ENCODE measurements at regions not wholly inside any gene's neighbourhood (a gene's known extent, or its start where the extent isn't known, plus 50 kb on each side); places are given as distances from the start of the nearest gene placed in this dataset.

DNA sequence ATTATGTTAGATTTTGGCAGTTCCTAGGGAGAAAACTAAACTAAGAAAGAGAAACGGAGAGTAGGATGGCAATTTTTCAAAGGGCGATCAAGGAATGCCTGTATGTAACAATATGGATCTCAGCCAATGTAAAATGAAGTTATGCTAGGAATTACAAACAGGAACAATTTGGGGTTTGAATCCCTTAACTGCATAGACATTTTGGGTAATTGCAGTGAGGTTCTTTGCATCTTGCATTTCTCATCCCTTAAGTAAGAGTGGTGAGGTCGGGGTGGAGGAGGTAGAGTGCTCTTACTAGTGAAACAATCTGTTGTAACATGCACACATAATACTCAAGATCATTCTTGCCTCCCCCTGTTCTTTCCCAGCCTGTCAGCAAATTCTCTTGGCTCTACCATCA, 137.6 kb downstream of the NPR3 start (continued):
- TF ChIP-seq, protein P1, sequence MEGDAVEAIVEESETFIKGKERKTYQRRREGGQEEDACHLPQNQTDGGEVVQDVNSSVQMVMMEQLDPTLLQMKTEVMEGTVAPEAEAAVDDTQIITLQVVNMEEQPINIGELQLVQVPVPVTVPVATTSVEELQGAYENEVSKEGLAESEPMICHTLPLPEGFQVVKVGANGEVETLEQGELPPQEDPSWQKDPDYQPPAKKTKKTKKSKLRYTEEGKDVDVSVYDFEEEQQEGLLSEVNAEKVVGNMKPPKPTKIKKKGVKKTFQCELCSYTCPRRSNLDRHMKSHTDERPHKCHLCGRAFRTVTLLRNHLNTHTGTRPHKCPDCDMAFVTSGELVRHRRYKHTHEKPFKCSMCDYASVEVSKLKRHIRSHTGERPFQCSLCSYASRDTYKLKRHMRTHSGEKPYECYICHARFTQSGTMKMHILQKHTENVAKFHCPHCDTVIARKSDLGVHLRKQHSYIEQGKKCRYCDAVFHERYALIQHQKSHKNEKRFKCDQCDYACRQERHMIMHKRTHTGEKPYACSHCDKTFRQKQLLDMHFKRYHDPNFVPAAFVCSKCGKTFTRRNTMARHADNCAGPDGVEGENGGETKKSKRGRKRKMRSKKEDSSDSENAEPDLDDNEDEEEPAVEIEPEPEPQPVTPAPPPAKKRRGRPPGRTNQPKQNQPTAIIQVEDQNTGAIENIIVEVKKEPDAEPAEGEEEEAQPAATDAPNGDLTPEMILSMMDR (IDR thresholded peaks at IDR 0.05; ENCODE audit: low read depth, low read length, missing input control): no peak
- TF ChIP-seq YY1 (IDR thresholded peaks at IDR 0.05): no peak

DNA sequence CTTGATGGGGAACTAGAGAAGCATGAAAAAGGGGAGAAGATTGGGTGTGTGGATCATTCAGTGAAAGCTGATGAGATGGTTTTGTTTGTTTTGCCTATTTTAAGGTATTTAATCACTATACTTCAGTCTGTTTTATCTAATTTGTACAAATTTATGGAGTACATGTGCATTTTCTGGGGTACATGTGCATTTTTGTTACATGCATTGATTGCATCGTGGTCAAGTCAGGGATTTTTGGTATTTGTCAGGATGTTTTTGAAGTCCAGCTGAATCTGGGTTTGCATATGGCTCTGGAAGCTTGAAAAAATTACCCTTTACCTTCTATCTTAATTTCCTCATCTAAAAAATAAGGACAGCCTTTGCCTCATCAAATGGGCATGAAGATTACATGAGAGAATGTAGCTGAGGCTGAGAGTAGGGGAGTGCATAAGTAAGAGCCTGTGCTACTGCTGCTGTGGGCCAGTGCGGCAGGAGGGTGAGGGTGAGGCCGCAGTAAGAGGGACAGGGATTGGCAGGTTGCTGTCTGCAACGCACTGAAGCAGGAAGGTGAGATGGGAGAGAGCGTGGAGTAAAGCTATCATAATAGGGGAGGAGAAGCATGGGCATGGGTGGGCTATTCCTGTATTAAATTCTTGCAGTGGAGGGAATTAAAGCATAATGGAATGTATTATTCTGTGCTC, 139.8 kb downstream of the NPR3 start:
- 91% methylated on average over 5 of the region's 5 CpGs for WGBS
- no peak for DNase-seq (ENCODE audit: low spot score)
- Histone ChIP-seq H3K36me3 (ENCODE audit: control insufficient read depth in 4 of 4, insufficient read depth in 3 of 4, low read depth in 1 of 4, low read length in 3 of 4) (no peaks in the 10 kb centered on the region), H3K27me3 (ENCODE audit: control insufficient read depth in 4 of 4, insufficient read depth in 4 of 4, low read length in 3 of 4) (no peaks in the 10 kb centered on the region), H3K4me3 (ENCODE audit: low read depth in 1 of 3, low read length in 3 of 3) (no peak overlapping the region), H3K27ac (ENCODE audit: low read depth in 1 of 2, low read length in 2 of 2) (no peak overlapping the region), H3K4me1 (ENCODE audit: control insufficient read depth in 4 of 4, insufficient read depth in 4 of 4, low read length in 3 of 4) (no peaks in the 10 kb centered on the region), H3K9ac (ENCODE audit: low read depth in 1 of 2, low read length in 2 of 2) (no peak overlapping the region), H3K9me3 (ENCODE audit: control insufficient read depth in 4 of 4, low read length in 3 of 4) (no peaks in the 10 kb centered on the region)
- TF ChIP-seq RAD21 (IDR thresholded peaks at IDR 0.05): no peak
- TF ChIP-seq RXRA (IDR thresholded peaks at IDR 0.05): no peak
- no peak for TF ChIP-seq HNF4A (conservative IDR thresholded peaks at IDR 0.05)
- TF ChIP-seq FOXA2 (IDR thresholded peaks at IDR 0.05): no peak
- TF ChIP-seq FOXA1 (IDR thresholded peaks at IDR 0.05): no peak
- no peak for TF ChIP-seq YY1 (IDR thresholded peaks at IDR 0.05)
- TF ChIP-seq, protein P2, sequence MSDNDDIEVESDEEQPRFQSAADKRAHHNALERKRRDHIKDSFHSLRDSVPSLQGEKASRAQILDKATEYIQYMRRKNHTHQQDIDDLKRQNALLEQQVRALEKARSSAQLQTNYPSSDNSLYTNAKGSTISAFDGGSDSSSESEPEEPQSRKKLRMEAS (IDR thresholded peaks at IDR 0.05): no peak
- TF ChIP-seq NR2F2 (IDR thresholded peaks at IDR 0.05): no peak
- TF ChIP-seq, protein P3, sequence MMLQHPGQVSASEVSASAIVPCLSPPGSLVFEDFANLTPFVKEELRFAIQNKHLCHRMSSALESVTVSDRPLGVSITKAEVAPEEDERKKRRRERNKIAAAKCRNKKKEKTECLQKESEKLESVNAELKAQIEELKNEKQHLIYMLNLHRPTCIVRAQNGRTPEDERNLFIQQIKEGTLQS (IDR thresholded peaks at IDR 0.05): no peak
- TF ChIP-seq TAF1 (conservative IDR thresholded peaks at IDR 0.05): no peak
- TF ChIP-seq, protein P4, sequence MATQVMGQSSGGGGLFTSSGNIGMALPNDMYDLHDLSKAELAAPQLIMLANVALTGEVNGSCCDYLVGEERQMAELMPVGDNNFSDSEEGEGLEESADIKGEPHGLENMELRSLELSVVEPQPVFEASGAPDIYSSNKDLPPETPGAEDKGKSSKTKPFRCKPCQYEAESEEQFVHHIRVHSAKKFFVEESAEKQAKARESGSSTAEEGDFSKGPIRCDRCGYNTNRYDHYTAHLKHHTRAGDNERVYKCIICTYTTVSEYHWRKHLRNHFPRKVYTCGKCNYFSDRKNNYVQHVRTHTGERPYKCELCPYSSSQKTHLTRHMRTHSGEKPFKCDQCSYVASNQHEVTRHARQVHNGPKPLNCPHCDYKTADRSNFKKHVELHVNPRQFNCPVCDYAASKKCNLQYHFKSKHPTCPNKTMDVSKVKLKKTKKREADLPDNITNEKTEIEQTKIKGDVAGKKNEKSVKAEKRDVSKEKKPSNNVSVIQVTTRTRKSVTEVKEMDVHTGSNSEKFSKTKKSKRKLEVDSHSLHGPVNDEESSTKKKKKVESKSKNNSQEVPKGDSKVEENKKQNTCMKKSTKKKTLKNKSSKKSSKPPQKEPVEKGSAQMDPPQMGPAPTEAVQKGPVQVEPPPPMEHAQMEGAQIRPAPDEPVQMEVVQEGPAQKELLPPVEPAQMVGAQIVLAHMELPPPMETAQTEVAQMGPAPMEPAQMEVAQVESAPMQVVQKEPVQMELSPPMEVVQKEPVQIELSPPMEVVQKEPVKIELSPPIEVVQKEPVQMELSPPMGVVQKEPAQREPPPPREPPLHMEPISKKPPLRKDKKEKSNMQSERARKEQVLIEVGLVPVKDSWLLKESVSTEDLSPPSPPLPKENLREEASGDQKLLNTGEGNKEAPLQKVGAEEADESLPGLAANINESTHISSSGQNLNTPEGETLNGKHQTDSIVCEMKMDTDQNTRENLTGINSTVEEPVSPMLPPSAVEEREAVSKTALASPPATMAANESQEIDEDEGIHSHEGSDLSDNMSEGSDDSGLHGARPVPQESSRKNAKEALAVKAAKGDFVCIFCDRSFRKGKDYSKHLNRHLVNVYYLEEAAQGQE (IDR thresholded peaks at IDR 0.05): no peak
- TF ChIP-seq JUND (IDR thresholded peaks at IDR 0.05): no peak
- TF ChIP-seq, protein P5, sequence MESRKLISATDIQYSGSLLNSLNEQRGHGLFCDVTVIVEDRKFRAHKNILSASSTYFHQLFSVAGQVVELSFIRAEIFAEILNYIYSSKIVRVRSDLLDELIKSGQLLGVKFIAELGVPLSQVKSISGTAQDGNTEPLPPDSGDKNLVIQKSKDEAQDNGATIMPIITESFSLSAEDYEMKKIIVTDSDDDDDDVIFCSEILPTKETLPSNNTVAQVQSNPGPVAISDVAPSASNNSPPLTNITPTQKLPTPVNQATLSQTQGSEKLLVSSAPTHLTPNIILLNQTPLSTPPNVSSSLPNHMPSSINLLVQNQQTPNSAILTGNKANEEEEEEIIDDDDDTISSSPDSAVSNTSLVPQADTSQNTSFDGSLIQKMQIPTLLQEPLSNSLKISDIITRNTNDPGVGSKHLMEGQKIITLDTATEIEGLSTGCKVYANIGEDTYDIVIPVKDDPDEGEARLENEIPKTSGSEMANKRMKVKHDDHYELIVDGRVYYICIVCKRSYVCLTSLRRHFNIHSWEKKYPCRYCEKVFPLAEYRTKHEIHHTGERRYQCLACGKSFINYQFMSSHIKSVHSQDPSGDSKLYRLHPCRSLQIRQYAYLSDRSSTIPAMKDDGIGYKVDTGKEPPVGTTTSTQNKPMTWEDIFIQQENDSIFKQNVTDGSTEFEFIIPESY (IDR thresholded peaks at IDR 0.05): no peak
- TF ChIP-seq EGR1 (IDR thresholded peaks at IDR 0.05; ENCODE audit: low read depth in 2 of 2): no peak
- TF ChIP-seq GABPA (IDR thresholded peaks at IDR 0.05 in 1 of 2, conservative IDR thresholded peaks at IDR 0.05 in 1 of 2): no peak
- TF ChIP-seq SP1 (IDR thresholded peaks at IDR 0.05): no peak
